GM12872 (cell line): ENCODE measurements at regions not wholly inside any gene's neighbourhood (a gene's known extent, or its start where the extent isn't known, plus 50 kb on each side); places are given as distances from the start of the nearest gene placed in this dataset.

Experiments used
- CTCF ChIP-seq: IDR thresholded peaks from 3 replicates; pipeline ENCODE4 v1.5.1; 2011; ENCODE audit warnings: low read depth, mild to moderate bottlenecking, low read length, moderate library complexity; ENCODE audit not compliant: insufficient read depth

GRCh38 chr18:1011349-1011748 is 106.7 kb downstream of the ADCYAP1 start:
- TF ChIP-seq CTCF = no peak

DNA sequence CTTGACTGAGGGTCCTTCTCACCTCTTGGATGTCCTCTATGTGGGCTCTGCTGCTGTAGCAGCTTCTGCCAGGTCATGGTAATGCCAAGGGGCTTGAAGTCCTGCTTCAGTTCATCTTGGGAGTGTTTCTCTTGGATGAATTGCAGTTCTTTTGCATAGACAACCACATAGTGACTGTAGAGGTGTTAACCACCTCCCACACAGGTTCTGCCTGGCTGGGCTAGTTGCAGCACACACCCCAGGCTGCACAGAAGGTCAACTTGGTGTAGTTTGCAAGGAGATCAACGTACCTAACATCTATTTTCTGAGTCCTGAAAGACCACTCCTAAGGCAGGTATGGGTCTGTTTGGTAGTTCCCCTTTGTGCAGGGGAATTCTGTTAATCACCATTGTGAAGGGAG is 108.1 kb downstream of the ADCYAP1 start:
- no peak for TF ChIP-seq CTCF

GRCh38 chr18:1013951-1014350 is 109.3 kb downstream of the ADCYAP1 start:
- TF ChIP-seq CTCF = no peak

GRCh38 chr18:1014509-1014908 is 109.8 kb downstream of the ADCYAP1 start:
- TF ChIP-seq CTCF = no peak

GRCh38 chr18:1014951-1015624 is 110.4 kb downstream of the ADCYAP1 start:
- no peak for TF ChIP-seq CTCF

DNA sequence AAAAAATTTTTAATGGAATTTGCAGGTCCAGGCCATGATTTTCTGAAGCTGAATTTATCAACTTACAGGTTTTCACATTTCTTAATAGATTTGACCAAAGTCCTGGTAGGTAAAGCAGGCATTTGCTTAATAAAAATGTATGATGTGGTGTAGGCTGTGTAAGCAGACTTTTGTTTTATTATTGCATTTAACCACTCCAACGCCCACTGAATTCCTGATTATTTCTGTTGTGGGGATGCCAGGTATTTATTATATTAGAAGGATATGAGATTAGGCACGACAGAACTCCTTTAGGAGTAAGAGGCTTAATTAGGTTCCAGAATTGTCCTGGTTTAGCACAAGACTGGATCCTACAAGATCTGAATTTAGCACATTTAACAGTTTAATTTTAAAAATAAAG is 111.1 kb downstream of the ADCYAP1 start:
- no peak for TF ChIP-seq CTCF

DNA sequence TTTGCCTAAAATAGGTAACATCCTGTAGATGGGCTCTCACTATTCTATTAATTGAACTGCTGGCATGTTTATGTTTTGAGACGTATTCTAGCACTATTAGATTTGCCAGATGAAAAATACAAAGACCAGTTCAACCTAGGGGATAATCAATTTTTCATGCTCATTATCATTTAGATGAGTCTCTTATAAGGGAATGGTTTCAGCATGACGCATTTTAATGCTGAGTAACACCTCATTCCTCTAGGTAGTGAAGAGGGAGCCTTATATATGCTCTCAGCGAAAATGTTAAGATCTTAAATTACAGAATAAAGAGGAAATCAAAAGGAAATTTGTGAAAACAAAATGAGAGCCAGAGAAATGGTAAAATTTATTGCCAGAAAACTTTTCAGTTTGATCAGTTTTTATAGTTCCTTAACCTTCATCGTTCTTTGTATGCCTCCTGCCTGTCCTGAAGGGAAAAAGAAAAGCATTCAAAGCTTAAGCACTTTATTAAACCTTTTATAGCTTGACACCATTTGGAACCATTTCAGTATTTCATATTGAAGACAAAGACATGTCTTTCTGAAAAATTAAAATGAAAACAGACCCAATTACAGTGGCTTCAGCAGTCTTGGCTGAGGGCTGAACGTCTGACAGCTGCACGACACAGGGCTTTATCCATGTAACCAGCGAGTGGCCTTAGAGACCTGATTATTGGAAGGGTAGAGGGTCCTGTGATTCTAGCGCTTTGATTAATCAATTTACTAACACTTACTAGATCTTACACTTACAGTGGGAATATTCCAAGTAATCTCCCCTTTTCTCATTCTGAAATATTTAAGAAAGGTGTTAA is 112.8 kb downstream of the ADCYAP1 start:
- TF ChIP-seq CTCF = no peak
